ENCODE measurements at regions not wholly inside any gene's neighbourhood (a gene's known extent, or its start where the extent isn't known, plus 50 kb on each side); places are given as distances from the start of the nearest gene placed in this dataset.

DNA sequence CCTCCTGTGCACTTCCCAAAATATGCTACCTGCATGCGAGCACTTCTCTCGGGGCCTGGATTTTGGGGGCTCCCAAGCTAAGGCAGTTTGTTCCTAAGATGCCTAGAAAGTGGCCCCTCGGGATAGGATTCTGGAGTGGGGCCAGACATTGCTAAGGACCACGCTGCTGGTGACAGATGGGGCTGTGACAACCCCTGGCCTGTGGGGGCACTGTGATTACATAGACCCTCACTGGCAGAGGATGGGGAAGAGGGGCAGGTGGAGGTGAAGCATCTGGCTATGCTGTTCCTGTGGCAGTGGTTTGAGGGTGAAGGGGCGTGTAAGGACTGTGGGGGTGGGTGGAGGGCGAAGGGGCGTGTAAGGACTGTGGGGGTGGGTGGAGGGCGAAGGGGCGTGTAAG is 128.4 kb downstream of the ENGASE start:
- TF ChIP-seq CTCF (IDR thresholded peaks at IDR 0.05) (no peak), POLR2A (IDR thresholded peaks at IDR 0.05) (no peak)

All from uterus (tissue), 2 donors.